Ishikawa (cell line): ENCODE measurements at regions not wholly inside any gene's neighbourhood (a gene's known extent, or its start where the extent isn't known, plus 50 kb on each side); places are given as distances from the start of the nearest gene placed in this dataset.

ENCODE experiments used
- CEBPB ChIP-seq: IDR thresholded peaks from 2 replicates; pipeline ENCODE4 v1.6.1; 2012
- CREB1 ChIP-seq: IDR thresholded peaks from 2 replicates; pipeline ENCODE4 v1.6.1; 2012; ENCODE audit warnings: low read depth
- EGR1 ChIP-seq: IDR thresholded peaks from 2 replicates; pipeline ENCODE4 v1.6.1; 2012
- EP300 ChIP-seq: IDR thresholded peaks from 2 replicates; pipeline ENCODE4 v1.6.1; 2012; ENCODE audit warnings: borderline replicate concordance
- FOXM1 ChIP-seq: IDR thresholded peaks from 2 replicates; pipeline ENCODE4 v1.6.1; 2012; ENCODE audit warnings: low read depth, borderline replicate concordance
- MAX ChIP-seq: IDR thresholded peaks from 2 replicates; pipeline ENCODE4 v1.6.1; 2012
- NFIC ChIP-seq: IDR thresholded peaks from 2 replicates; pipeline ENCODE4 v1.6.1; 2012
- RAD21 ChIP-seq: IDR thresholded peaks from 2 replicates; pipeline ENCODE4 v1.6.1; 2012; ENCODE audit warnings: low read depth
- TAF1 ChIP-seq: IDR thresholded peaks from 2 replicates; pipeline ENCODE4 v1.6.1; 2012; ENCODE audit warnings: low read depth, mild to moderate bottlenecking
- TCF12 ChIP-seq: IDR thresholded peaks from 2 replicates; pipeline ENCODE4 v1.6.1; 2012; ENCODE audit warnings: low read depth
- TEAD4 ChIP-seq: IDR thresholded peaks from 2 replicates; pipeline ENCODE4 v1.6.1; 2012
- YY1 ChIP-seq: IDR thresholded peaks from 2 replicates; pipeline ENCODE4 v1.6.1; 2012; ENCODE audit warnings: low read depth
- ZBTB7A ChIP-seq: IDR thresholded peaks from 2 replicates; pipeline ENCODE4 v1.6.1; 2012; ENCODE audit warnings: low read depth
- TF ChIP-seq, protein P1 (sequence below): IDR thresholded peaks from 2 replicates; pipeline ENCODE4 v1.6.1; 2012
- TF ChIP-seq, protein P2 (sequence below): IDR thresholded peaks from 2 replicates; pipeline ENCODE4 v1.6.1; 2012; ENCODE audit warnings: low read depth, mild to moderate bottlenecking

GRCh38 chr15:29433050-29433318, 163.4 kb upstream of the NSMCE3 start:
- TF ChIP-seq RAD21, result no peak
- TF ChIP-seq FOXM1, result no peak
- no peak for TF ChIP-seq NFIC

- TF ChIP-seq CREB1 (no peak), TAF1 (no peak), TCF12 (no peak), TEAD4 (no peak), NFIC (no peak), RAD21 (no peak), EGR1 (no peak), MAX (no peak), CEBPB (no peak), EP300 (no peak), ZBTB7A (no peak), YY1 (no peak), FOXM1 (no peak)
- TF ChIP-seq, protein P1, sequence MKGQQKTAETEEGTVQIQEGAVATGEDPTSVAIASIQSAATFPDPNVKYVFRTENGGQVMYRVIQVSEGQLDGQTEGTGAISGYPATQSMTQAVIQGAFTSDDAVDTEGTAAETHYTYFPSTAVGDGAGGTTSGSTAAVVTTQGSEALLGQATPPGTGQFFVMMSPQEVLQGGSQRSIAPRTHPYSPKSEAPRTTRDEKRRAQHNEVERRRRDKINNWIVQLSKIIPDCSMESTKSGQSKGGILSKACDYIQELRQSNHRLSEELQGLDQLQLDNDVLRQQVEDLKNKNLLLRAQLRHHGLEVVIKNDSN, result no peak
- TF ChIP-seq, protein P2, sequence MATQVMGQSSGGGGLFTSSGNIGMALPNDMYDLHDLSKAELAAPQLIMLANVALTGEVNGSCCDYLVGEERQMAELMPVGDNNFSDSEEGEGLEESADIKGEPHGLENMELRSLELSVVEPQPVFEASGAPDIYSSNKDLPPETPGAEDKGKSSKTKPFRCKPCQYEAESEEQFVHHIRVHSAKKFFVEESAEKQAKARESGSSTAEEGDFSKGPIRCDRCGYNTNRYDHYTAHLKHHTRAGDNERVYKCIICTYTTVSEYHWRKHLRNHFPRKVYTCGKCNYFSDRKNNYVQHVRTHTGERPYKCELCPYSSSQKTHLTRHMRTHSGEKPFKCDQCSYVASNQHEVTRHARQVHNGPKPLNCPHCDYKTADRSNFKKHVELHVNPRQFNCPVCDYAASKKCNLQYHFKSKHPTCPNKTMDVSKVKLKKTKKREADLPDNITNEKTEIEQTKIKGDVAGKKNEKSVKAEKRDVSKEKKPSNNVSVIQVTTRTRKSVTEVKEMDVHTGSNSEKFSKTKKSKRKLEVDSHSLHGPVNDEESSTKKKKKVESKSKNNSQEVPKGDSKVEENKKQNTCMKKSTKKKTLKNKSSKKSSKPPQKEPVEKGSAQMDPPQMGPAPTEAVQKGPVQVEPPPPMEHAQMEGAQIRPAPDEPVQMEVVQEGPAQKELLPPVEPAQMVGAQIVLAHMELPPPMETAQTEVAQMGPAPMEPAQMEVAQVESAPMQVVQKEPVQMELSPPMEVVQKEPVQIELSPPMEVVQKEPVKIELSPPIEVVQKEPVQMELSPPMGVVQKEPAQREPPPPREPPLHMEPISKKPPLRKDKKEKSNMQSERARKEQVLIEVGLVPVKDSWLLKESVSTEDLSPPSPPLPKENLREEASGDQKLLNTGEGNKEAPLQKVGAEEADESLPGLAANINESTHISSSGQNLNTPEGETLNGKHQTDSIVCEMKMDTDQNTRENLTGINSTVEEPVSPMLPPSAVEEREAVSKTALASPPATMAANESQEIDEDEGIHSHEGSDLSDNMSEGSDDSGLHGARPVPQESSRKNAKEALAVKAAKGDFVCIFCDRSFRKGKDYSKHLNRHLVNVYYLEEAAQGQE, result no peak
Observed at GRCh38 chr15:29432191-29433049, 162.8 kb upstream of the NSMCE3 start.

GRCh38 chr15:29430831-29431230, 161.2 kb upstream of the NSMCE3 start:
- no peak for TF ChIP-seq EGR1
- TF ChIP-seq NFIC, result no peak
- TF ChIP-seq RAD21, result no peak
- TF ChIP-seq TAF1, result no peak
- TF ChIP-seq MAX, result no peak
- TF ChIP-seq, protein P2, result no peak
- TF ChIP-seq YY1, result no peak
- no peak for TF ChIP-seq CEBPB
- TF ChIP-seq, protein P1, result no peak
- no peak for TF ChIP-seq TEAD4
- TF ChIP-seq ZBTB7A, result no peak
- no peak for TF ChIP-seq CREB1
- no peak for TF ChIP-seq FOXM1
- TF ChIP-seq TCF12, result no peak
- no peak for TF ChIP-seq EP300

DNA sequence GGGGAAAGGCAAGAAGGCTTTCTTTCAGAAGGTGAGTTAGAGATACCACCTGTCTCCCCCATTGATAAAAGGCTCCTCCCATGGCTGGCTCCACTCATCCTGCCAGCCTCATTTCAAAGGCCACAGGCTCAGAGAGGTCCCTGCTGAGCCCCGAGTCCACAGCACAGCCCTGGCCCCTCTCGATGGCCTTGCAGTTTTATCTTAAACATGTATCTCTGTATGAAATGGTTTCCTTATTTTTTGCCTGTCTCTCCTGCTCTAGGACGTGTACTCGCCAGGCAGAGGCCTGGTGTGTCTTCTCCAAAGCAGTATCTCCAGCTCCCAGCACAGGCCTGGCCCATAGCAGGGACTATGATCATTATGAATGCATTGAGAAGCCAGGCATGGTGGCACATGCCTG, 160.5 kb upstream of the NSMCE3 start:
- no peak for TF ChIP-seq TEAD4
- TF ChIP-seq, protein P2, result no peak
- no peak for TF ChIP-seq TCF12
- TF ChIP-seq CREB1, result no peak
- TF ChIP-seq FOXM1, result no peak
- TF ChIP-seq, protein P1, result no peak
- no peak for TF ChIP-seq RAD21
- TF ChIP-seq YY1, result no peak
- no peak for TF ChIP-seq NFIC
- no peak for TF ChIP-seq MAX
